ENCODE measurements at regions not wholly inside any gene's neighbourhood (a gene's known extent, or its start where the extent isn't known, plus 50 kb on each side); places are given as distances from the start of the nearest gene placed in this dataset.

DNA sequence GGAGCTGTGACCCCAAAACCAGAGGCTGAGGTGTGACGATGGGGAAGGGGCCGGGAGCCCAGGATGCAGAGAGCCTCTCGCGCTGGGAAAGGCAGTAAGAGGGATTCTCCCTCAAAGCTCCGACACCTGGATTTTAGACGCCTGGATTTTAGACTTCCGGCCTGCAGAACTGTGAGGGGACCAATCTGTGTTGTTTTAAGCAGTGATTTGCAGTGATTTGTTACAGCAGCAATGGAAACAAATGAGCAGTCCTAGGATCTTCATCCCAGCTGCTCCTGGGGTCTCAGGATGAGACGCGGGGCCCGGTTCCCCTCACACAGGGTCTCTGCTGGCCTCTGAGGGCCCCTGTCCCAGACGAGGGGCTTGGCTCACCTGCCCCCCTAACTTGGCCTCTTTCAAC lies 365.5 kb downstream of the THBS2 start:
- TF ChIP-seq, protein P1, sequence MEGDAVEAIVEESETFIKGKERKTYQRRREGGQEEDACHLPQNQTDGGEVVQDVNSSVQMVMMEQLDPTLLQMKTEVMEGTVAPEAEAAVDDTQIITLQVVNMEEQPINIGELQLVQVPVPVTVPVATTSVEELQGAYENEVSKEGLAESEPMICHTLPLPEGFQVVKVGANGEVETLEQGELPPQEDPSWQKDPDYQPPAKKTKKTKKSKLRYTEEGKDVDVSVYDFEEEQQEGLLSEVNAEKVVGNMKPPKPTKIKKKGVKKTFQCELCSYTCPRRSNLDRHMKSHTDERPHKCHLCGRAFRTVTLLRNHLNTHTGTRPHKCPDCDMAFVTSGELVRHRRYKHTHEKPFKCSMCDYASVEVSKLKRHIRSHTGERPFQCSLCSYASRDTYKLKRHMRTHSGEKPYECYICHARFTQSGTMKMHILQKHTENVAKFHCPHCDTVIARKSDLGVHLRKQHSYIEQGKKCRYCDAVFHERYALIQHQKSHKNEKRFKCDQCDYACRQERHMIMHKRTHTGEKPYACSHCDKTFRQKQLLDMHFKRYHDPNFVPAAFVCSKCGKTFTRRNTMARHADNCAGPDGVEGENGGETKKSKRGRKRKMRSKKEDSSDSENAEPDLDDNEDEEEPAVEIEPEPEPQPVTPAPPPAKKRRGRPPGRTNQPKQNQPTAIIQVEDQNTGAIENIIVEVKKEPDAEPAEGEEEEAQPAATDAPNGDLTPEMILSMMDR (conservative IDR thresholded peaks at IDR 0.05), result no peak
- TF ChIP-seq ZFX (IDR thresholded peaks at IDR 0.05), result no peak
